Chondrocyte (in vitro differentiated cells): ENCODE measurements at regions not wholly inside any gene's neighbourhood (a gene's known extent, or its start where the extent isn't known, plus 50 kb on each side); places are given as distances from the start of the nearest gene placed in this dataset.
"Not testable (repeated sequence)": the region's sequence is repeated elsewhere in the genome, so short reads cannot be mapped to it uniquely, and the experiment has no call there.

Experiments used
- DNase-seq: peaks from one replicate; pipeline ENCODE4 v3.0.0; 2021; ENCODE audit warnings: mixed read lengths, low spot score
- H3K27ac Mint-ChIP-seq: one replicate; pipeline ENCODE4 v1.8.0; 2021; ENCODE audit warnings: mild to moderate bottlenecking, moderate library complexity, mixed read lengths; ENCODE audit not compliant: unreplicated experiment
- H3K27me3 Mint-ChIP-seq: 2 replicates; pipeline ENCODE4 v1.8.0; 2021; ENCODE audit warnings: low read depth, mixed read lengths
- H3K36me3 Mint-ChIP-seq: 2 replicates; pipeline ENCODE4 v1.8.0; 2021; ENCODE audit warnings: low read depth, mixed read lengths
- H3K4me1 Mint-ChIP-seq: 2 replicates; pipeline ENCODE4 v1.8.0; 2021; ENCODE audit warnings: low read depth, mild to moderate bottlenecking, mixed read lengths
- H3K4me3 Mint-ChIP-seq: one replicate; pipeline ENCODE4 v1.8.0; 2021; ENCODE audit warnings: mild to moderate bottlenecking, moderate library complexity, mixed read lengths; ENCODE audit not compliant: unreplicated experiment
- H3K9me3 Mint-ChIP-seq: 2 replicates; pipeline ENCODE4 v1.8.0; 2021; ENCODE audit warnings: low read depth, mixed read lengths
- CTCF ChIP-seq: fragments of 200-600 bp; sonication (generic); IDR thresholded peaks from 2 replicates; pipeline ENCODE4 v1.5.0; 2021; ENCODE audit warnings: antibody characterized with exemption, mild to moderate bottlenecking, moderate library complexity

- Mint-ChIP-seq H3K4me1 (peaks cover 15% of the 10 kb centered on the region), H3K27ac (no peak overlapping the region), H3K9me3 (no peaks in the 10 kb centered on the region), H3K4me3 (no peak overlapping the region), H3K36me3 (no peaks in the 10 kb centered on the region), H3K27me3 (no peaks in the 10 kb centered on the region)
- DNase-seq: no peak
- TF ChIP-seq CTCF: no peak
Measured at GRCh38 chr5:72688916-72689315, 127.5 kb upstream of the TNPO1 start.

DNA sequence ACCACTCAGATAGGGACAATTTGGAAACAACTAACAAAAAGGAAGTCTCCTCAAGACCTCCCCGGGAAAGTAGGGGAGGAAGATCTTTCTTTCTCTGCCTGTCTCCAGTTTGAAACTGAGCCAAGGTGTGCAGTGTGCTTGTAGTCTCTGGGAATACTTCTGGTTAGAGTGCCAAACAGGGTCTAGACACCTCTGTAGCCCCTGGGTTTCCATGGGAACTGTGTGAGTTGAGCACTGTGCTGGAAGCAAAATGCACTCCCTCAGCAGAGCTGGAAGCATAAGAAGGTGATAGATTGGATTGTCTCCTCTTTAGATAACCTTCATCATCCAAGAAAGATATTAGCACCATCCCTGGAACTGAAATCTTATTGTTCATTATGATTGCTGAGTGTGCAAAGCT, 129.2 kb upstream of the TNPO1 start:
- Mint-ChIP-seq H3K27me3 (no peaks in the 10 kb centered on the region), H3K27ac (no peak overlapping the region), H3K9me3 (peaks cover 11% of the 10 kb centered on the region), H3K4me1 (peaks cover 15% of the 10 kb centered on the region), H3K4me3 (no peak overlapping the region), H3K36me3 (peaks cover 3% of the 10 kb centered on the region)
- no peak for TF ChIP-seq CTCF
- no peak for DNase-seq

DNA sequence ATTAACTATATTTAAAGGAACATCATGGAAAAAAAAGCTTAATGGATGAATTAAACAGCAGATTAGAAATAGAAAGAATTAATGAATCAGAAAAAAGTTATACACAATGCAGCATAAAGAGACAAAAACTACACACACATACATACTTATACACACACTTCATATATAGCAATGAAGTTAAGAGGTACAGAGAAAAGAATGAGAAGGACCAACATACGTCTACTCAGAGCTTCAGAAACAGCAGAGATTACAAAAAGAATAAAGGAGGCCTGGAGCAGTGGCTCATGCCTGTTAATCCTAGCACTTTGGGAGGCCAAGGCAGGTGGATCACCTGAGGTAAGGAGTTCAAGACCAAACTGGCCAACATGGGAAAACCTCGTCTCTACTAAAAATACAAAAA, 133.9 kb upstream of the TNPO1 start:
- H3K4me3 Mint-ChIP-seq: no peak overlapping the region
- DNase-seq: no peak
- peaks cover 19% of the 10 kb centered on the region for H3K9me3 Mint-ChIP-seq
- H3K4me1 Mint-ChIP-seq: peaks cover 10% of the 10 kb centered on the region
- H3K27ac Mint-ChIP-seq: no peak overlapping the region
- no peaks in the 10 kb centered on the region for H3K27me3 Mint-ChIP-seq
- peaks cover 3% of the 10 kb centered on the region for H3K36me3 Mint-ChIP-seq
- no peak for TF ChIP-seq CTCF

DNA sequence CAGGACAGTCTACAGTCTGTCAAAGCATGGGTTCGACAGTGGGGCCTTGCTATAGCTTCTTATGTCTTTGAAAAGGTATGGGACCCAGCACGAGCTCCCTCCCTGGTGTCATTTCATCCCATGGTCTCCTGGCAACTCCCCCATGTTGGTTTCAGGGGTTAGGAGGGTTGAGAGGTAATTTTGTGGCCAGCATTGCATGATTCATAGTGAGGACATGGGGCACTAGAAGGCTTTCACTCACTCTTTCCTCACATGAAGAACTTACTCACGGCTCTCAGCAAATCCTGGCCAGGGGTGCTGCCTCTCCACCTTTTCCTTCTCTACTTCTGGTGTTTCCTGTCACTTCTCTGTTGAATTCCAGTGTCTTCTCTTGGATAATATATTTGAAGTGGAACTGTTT, 134.7 kb upstream of the TNPO1 start:
- Mint-ChIP-seq H3K9me3 (peaks cover 22% of the 10 kb centered on the region), H3K4me3 (no peak overlapping the region), H3K27ac (no peak overlapping the region), H3K27me3 (no peaks in the 10 kb centered on the region), H3K36me3 (peaks cover 3% of the 10 kb centered on the region), H3K4me1 (peaks cover 5% of the 10 kb centered on the region)
- TF ChIP-seq CTCF: no peak
- DNase-seq: no peak

GRCh38 chr5:72677447-72677846, 139.0 kb upstream of the TNPO1 start:
- peaks cover 3% of the 10 kb centered on the region for H3K36me3 Mint-ChIP-seq
- H3K27ac Mint-ChIP-seq: no peak overlapping the region
- no peak for TF ChIP-seq CTCF
- no peak overlapping the region for H3K4me3 Mint-ChIP-seq
- H3K4me1 Mint-ChIP-seq: no peaks in the 10 kb centered on the region
- H3K9me3 Mint-ChIP-seq: peaks cover 30% of the 10 kb centered on the region
- no peak for DNase-seq
- no peaks in the 10 kb centered on the region for H3K27me3 Mint-ChIP-seq

GRCh38 chr5:72676831-72677230, 139.6 kb upstream of the TNPO1 start:
- H3K9me3 Mint-ChIP-seq: peaks cover 28% of the 10 kb centered on the region
- not testable (repeated sequence) for H3K4me3 Mint-ChIP-seq, DNase-seq, H3K27ac Mint-ChIP-seq, H3K27me3 Mint-ChIP-seq, H3K4me1 Mint-ChIP-seq, H3K36me3 Mint-ChIP-seq
